Thyroid gland (tissue), 4 donors: ENCODE measurements at regions not wholly inside any gene's neighbourhood (a gene's known extent, or its start where the extent isn't known, plus 50 kb on each side); places are given as distances from the start of the nearest gene placed in this dataset.

Source experiments
- POLR2A ChIP-seq, 2 donors: fragments of 450-650 bp; IDR thresholded peaks; one replicate each; pipeline ENCODE4 v1.6.1; 2017; ENCODE audit warnings: antibody characterized with exemption in 2 of 2, mild to moderate bottlenecking in 2 of 2, moderate library complexity in 1 of 2
- TF ChIP-seq, protein P1 (sequence below), 6 experiments: fragments of 200-600 bp in 3 of 6; fragments of 450-650 bp in 3 of 6; sonication (generic) in 3 of 6; IDR thresholded peaks; one replicate each; pipeline ENCODE4 v1.5.1; 2016 to 2019; ENCODE audit warnings: antibody characterized with exemption in 6 of 6, mild to moderate bottlenecking in 2 of 6, inconsistent platforms in 1 of 6, moderate library complexity in 1 of 6

DNA sequence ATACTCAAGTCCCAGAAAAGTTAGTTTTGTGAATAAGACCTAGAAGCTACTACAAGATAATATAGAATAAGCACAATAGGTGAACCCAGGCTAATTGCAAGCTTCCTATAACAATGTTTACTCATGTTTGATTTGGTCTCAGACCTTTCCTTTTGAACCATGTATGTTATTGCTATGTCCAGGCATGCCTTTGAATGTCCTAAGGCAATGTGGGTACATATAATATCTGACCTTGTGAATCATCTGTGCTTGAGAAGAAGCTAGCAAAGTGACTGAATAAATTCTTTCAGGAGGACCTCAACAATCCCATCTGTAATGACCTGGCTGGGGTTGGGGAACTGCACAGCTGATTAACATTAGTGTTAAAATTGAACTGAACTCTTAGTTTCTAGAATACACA, 1285.9 kb upstream of the CELF4 start:
- no peak for TF ChIP-seq POLR2A (IDR thresholded peaks at IDR 0.05)
- TF ChIP-seq, protein P1, sequence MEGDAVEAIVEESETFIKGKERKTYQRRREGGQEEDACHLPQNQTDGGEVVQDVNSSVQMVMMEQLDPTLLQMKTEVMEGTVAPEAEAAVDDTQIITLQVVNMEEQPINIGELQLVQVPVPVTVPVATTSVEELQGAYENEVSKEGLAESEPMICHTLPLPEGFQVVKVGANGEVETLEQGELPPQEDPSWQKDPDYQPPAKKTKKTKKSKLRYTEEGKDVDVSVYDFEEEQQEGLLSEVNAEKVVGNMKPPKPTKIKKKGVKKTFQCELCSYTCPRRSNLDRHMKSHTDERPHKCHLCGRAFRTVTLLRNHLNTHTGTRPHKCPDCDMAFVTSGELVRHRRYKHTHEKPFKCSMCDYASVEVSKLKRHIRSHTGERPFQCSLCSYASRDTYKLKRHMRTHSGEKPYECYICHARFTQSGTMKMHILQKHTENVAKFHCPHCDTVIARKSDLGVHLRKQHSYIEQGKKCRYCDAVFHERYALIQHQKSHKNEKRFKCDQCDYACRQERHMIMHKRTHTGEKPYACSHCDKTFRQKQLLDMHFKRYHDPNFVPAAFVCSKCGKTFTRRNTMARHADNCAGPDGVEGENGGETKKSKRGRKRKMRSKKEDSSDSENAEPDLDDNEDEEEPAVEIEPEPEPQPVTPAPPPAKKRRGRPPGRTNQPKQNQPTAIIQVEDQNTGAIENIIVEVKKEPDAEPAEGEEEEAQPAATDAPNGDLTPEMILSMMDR (IDR thresholded peaks at IDR 0.05): no peak
